Superior temporal gyrus (tissue), 1 donor: ENCODE measurements at regions not wholly inside any gene's neighbourhood (a gene's known extent, or its start where the extent isn't known, plus 50 kb on each side); places are given as distances from the start of the nearest gene placed in this dataset.

Source experiments
- DNase-seq: peaks from one replicate; pipeline ENCODE4 v3.0.0-alpha.2; 2016; ENCODE audit errors: extremely low spot score

GRCh38 chr5:147037515-147038205 lies 159.1 kb upstream of the PPP2R2B start:
- DNase-seq = no peak

GRCh38 chr5:147040856-147041255 lies 162.3 kb upstream of the PPP2R2B start:
- no peak for DNase-seq

GRCh38 chr5:147044572-147045273 lies 166.2 kb upstream of the PPP2R2B start:
- DNase-seq = no peak

- no peak for DNase-seq
Observed at GRCh38 chr5:147045290-147045689, 166.7 kb upstream of the PPP2R2B start.

GRCh38 chr5:147046281-147046680 lies 167.7 kb upstream of the PPP2R2B start:
- no peak for DNase-seq

GRCh38 chr5:147046894-147047293 lies 168.3 kb upstream of the PPP2R2B start:
- DNase-seq = no peak

- no peak for DNase-seq
Observed at GRCh38 chr5:147049764-147050163, 171.2 kb upstream of the PPP2R2B start.

- DNase-seq = no peak
Observed at GRCh38 chr5:147050172-147050571, 171.6 kb upstream of the PPP2R2B start.

- DNase-seq = no peak
Observed at GRCh38 chr5:147051193-147051592, 172.6 kb upstream of the PPP2R2B start.

- no peak for DNase-seq
Observed at GRCh38 chr5:147052519-147052918, 174.0 kb upstream of the PPP2R2B start.

GRCh38 chr5:147055089-147055826 lies 176.7 kb upstream of the PPP2R2B start:
- DNase-seq = peak; percentile 67

GRCh38 chr5:147055850-147056566 lies 177.5 kb upstream of the PPP2R2B start:
- peak; percentile 79 for DNase-seq

- no peak for DNase-seq
Observed at GRCh38 chr5:147057051-147057450, 177.8 kb upstream of the STK32A start.

GRCh38 chr5:147061431-147061830 lies 173.4 kb upstream of the STK32A start:
- no peak for DNase-seq

GRCh38 chr5:147062427-147062826 lies 172.4 kb upstream of the STK32A start:
- no peak for DNase-seq

GRCh38 chr5:147063943-147064342 lies 170.9 kb upstream of the STK32A start:
- DNase-seq = no peak

GRCh38 chr5:147065071-147065470 lies 169.8 kb upstream of the STK32A start:
- no peak for DNase-seq

GRCh38 chr5:147068998-147069397 lies 165.8 kb upstream of the STK32A start:
- DNase-seq = no peak

- no peak for DNase-seq
Observed at GRCh38 chr5:147072622-147073021, 162.2 kb upstream of the STK32A start.

GRCh38 chr5:147073098-147073497 lies 161.7 kb upstream of the STK32A start:
- DNase-seq = no peak

GRCh38 chr5:147075187-147075586 lies 159.6 kb upstream of the STK32A start:
- peak; percentile 83 for DNase-seq

GRCh38 chr5:147080391-147080790 lies 154.4 kb upstream of the STK32A start:
- DNase-seq = peak; percentile 80
